Fibroblast of pulmonary artery (primary cell): ENCODE measurements at regions not wholly inside any gene's neighbourhood (a gene's known extent, or its start where the extent isn't known, plus 50 kb on each side); places are given as distances from the start of the nearest gene placed in this dataset.

Experiments used
- DNase-seq: peaks from one replicate; pipeline ENCODE4 v3.0.0-alpha.2; 2010; ENCODE audit warnings: low read depth
- H3K4me3 ChIP-seq: replicated peaks from 2 replicates; pipeline ENCODE4 v1.5.1; 2011; ENCODE audit warnings: low read depth, mild to moderate bottlenecking, control low read depth, low read length, moderate library complexity
- CTCF ChIP-seq: IDR thresholded peaks from 2 replicates; pipeline ENCODE4 v1.5.1; 2011; ENCODE audit warnings: mild to moderate bottlenecking, control low read depth, low read length, inconsistent platforms; ENCODE audit errors: missing control alignments

GRCh38 chr4:151908734-151909497 lies 148.1 kb upstream of the GATB start:
- no peak for TF ChIP-seq CTCF
- no peak overlapping the region for H3K4me3 ChIP-seq

GRCh38 chr4:151908201-151908600 lies 147.4 kb upstream of the GATB start:
- no peak for DNase-seq
- no peak overlapping the region for H3K4me3 ChIP-seq
- no peak for TF ChIP-seq CTCF

More at GRCh38 chr4:151908734-151909497, 148.1 kb upstream of the GATB start:
- DNase-seq, result no peak

GRCh38 chr4:151906438-151906837 lies 145.6 kb upstream of the GATB start:
- DNase-seq, result no peak
- H3K4me3 ChIP-seq, result no peak overlapping the region
- TF ChIP-seq CTCF, result no peak

- no peak for DNase-seq
- H3K4me3 ChIP-seq, result no peak overlapping the region
- no peak for TF ChIP-seq CTCF
These were observed 144.4 kb upstream of the GATB start for GRCh38 chr4:151905197-151905596.

GRCh38 chr4:151901631-151902030 lies 140.8 kb upstream of the GATB start:
- DNase-seq, result no peak

GRCh38 chr4:151896880-151897279 lies 136.1 kb upstream of the GATB start:
- no peak for DNase-seq
- no peak overlapping the region for H3K4me3 ChIP-seq
- TF ChIP-seq CTCF, result no peak

More at GRCh38 chr4:151901631-151902030, 140.8 kb upstream of the GATB start:
- H3K4me3 ChIP-seq, result no peak overlapping the region
- no peak for TF ChIP-seq CTCF

- no peak for TF ChIP-seq CTCF
- no peak for DNase-seq
These were observed 134.9 kb upstream of the GATB start for GRCh38 chr4:151895671-151896070.

More at GRCh38 chr4:151895671-151896070, 134.9 kb upstream of the GATB start:
- H3K4me3 ChIP-seq, result no peak overlapping the region
